Activated CD8-positive, alpha-beta memory T cell treated with anti-CD3 and anti-CD28 coated beads for 4 hours (primary cell): ENCODE measurements at regions not wholly inside any gene's neighbourhood (a gene's known extent, or its start where the extent isn't known, plus 50 kb on each side); places are given as distances from the start of the nearest gene placed in this dataset.

Experiments
- DNase-seq, 2 donors: peaks; one replicate each; pipeline ENCODE4 v3.0.0-alpha.2; 2020; ENCODE audit warnings: low read depth in 2 of 2

- DNase-seq, result no peak
Measured at GRCh38 chr13:26989261-26989956, 182.2 kb downstream of the USP12 start.

DNA sequence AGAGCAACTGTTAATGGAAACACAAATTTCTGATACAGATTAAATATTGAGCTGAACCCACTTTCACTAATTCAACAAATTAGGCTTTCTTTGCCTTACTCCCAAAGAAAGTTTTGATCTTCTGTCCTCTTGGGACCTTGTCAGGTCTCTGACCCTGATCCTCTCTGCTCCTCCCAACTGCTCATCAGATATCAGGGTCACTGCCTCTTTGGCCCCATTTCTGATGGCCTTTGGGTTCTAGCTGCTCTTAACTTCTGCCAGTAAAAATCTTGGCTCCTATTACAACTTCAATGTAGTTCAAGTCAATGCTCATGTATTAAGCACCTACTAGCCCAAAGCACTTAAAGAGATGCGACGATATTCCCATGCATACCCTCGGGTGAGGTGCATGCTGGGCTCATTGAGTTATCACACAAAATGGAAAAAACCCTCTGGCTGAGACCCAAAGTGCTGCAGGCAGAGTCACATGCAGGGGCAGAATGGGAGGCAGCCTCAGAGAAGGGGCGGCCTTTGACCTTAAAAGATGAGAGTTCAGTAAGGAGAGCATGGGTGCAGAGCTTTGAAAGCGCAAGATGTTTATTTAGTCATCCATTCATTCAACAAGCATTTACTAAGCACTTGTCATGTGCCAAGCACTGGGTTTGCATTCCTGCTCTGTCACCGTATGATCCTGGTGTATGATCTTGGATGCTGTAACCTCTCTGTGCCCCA is 183.4 kb downstream of the USP12 start:
- no peak for DNase-seq

DNA sequence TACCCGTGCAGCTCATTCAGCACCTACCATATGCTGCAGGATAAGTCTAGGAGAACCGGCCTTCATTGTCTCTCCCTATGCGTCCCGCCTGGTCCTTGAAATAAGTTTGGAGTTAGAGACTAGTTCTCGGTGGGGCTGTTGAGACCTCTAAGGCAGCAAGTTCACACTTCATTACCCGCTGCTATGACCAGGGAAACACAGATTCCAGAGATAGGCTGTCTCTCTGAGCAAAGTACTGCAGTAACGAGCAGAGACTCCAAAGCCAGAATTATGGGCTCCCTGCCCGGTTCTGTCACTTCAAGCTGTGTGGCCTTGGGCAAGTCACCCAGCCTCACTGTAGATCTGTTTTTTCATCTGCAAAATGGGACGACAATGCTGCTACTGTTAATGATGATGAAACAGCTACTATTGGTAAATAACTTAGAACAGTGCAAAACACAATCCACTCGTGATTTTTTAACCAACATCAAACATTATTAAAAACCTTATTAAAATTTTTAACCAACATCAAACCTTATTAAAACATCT is 184.1 kb downstream of the USP12 start:
- DNase-seq, result no peak

DNA sequence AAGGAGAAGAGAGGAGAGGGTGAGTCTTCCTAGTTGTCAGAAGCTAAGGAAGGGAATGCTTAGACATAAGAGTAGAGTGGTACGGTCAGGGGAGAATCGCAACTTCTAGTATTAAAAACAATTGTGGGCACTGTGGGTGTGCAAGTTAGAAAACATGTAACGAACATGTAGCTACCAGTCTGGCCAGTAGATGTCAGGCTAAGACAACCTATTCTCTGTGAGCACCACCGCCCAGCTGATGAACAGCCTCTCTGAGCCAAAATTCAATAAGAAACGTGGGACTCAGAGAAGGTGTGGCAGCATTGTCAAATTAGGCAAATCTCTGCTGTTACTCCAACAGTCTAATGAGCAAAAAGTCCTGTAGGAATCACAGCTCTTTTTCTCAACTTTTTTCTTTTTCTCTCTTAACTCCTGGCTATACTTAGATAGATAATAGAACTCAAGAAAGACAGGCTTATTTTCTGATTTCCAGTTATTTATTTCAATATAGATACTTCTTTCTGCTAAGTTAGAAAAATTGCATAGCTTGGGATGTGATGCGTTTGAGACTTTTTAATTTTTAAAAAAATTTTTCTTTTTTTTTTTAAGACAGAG is 186.2 kb downstream of the USP12 start:
- peak; percentile 47 to 51 for DNase-seq

DNA sequence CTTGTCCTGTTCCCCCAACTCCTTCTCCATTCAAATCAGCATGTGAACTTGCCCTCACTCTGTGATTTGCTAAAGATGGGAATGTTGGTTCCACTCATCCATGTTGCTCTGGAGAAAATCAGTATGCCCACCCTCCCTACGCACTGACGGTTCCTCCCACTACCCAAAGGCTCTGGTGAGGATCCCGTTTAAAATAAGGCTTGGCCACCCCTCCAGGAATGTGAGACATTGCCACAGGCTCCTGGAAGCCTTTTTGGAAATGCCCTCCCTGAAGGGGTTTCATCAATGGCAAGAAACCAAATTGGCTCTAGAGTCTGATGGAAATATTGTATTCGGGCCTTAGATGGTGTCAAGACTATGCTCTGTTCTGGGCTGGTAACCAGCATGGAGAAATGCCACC is 187.3 kb downstream of the USP12 start:
- DNase-seq, result no peak

DNA sequence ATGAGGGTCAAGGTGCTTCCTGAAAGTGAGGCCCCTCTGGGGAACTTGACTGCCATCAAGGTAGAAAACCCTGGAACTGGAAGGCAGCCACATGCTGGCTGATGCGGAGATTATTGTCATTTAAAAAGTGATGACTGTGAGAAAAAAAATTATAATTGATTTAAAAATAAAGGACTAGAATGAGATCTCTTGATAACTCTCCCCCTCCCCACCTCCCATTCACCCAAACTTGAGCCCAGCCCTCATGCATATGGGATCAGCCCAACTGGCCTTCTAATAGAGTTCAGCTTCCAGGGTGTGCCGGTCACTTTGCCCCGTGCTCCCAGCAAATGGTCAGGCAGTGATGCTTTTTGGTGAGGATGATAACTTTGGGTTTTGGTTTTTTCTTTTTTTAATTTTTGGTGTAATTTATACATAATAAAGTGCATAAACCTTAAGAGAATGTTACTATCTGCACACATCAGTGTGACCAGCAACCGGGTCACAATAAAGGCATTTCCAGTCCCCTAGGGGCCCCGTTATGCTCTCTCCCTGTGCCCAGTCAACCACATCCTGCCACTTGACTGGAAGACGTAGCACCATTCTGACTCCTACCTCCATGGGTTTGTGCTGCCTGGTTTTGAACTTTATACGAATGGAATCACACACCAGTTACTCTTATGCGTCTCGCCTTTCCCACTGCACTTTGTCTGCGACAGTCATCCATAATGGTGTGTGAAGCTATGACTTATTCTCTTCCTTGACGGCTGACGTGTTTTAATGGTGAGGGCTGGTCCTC is 187.9 kb downstream of the USP12 start:
- DNase-seq, result no peak

DNA sequence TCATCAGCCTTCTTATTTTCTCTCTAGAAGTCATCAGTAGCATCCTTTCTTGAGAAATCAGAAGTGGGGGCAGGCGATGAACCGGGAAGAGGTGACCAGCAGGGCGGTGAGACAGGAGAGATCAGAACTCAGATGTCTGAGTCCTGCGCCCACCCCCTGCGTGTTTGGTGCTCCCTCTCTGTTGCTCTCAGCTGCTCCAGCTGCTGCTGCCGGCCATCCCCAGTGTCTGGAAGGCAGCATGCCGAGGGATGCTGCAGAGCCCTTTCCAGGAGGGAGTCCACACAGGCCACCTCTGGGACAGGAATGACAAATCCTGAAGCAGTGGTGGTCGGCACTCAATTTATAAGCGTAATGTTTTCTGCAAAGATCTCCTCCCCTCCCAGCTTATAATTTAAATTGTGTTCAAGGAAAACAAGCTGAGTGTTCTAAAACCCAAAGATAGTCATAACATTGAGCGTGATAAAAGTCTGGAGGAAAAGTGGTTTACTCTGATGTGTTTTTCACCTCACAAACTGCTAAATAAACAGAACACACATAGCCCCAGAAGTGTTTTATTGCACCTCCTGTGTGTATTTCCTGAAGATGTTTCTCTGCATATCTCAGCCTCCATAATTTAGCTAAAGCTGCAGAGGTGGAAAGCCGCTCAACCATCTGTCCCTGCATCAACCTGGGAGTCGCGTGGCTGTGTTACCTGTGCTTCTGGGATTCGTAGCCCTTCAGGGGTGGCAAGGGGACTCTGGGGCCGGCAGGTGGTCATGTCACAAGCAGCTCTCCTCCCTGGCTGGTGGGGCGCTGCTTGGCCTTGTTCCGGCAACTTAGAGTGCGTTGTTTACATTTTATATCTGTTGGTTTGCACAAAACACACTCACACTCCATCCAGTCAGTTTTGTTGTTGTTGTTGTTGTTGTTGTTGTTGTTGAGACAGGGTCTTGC is 191.2 kb downstream of the USP12 start:
- DNase-seq, result no peak

GRCh38 chr13:26979334-26979733 is 192.3 kb downstream of the USP12 start:
- no peak for DNase-seq

DNA sequence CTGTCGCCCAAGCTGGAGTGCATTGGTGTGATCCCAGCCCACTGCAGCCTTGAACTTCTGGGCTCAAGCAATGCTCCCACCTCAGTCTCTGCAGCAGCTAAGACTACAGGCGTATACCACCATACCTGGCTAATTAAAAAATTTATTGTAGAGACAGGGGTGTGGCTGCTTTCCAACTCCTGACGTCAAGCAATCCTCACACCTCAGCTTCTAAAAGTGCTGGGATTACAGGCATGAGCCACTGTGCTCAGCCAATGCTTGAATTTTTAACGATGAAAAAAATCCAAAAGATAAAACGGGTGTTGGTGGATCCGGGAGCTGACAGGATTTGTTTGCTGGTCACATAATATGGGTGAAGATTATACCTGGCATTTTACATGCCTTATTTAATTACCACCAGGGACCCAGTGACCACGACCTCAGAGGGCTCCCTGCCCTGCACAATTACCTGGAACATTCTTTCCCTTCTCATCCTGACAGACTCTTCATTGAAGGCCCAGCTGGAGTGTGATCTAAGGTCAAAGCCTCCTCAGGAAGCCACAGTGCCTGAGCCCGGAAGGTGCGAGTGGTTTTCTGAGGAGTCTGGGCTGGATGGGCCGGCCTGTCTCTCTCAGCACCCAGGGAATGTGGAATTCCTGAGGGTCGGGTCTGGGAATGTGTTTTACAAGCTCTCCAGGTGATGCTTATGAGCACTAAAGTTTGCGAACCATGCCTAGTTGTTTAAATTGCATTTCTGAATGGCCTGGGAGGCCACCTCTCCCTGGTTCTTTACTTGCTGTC is 193.3 kb downstream of the USP12 start:
- no peak for DNase-seq

- DNase-seq, result no peak
Measured at GRCh38 chr13:26977541-26977940, 194.1 kb downstream of the USP12 start.

GRCh38 chr13:26976313-26976712 is 195.3 kb downstream of the USP12 start:
- DNase-seq, result no peak

GRCh38 chr13:26973946-26974345 is 197.7 kb downstream of the USP12 start:
- DNase-seq, result no peak

- no peak for DNase-seq
Measured at GRCh38 chr13:26973295-26973694, 198.3 kb downstream of the USP12 start.

DNA sequence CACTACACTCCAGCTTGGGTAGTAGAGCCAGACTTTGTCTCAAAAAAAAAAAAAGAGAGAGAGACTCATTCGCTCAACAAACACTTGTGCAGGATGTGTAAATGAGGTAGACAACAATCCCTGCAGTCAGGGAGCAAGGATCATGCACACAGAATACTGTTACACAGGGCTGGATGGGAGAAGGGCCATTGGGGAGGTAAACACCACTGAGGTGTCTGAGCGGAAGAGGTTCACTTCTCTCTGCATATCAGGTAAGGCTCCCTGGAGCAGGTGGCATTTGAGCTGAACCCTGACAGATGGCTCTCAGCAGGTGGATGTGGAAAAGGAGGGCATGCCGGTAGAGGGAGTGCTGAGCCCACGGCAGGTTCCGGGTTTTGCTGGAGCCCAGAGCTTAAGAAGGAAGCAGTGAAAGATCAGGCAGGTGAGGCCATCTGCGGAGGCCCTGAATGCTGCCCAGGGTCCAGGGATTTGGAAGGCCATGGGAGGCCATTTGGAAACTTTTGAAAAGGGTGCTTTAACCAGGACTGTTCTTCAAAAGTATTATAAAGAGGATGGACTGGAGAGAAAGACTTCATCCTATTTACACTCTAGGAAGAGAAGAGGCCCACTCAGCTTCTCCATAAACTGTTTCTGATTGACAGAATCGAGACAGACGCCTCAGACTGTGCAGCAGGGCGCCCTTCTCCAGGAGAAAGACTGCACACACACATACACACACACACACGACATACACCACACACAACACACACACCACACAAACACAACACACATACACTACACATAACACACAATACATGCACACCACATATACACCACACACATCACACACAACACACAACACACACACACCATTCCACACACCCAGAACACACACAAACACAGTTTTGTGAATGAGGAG is 199.4 kb downstream of the USP12 start:
- DNase-seq, result no peak

- no peak for DNase-seq
Measured at GRCh38 chr13:26968431-26969341, 202.9 kb downstream of the USP12 start.

DNA sequence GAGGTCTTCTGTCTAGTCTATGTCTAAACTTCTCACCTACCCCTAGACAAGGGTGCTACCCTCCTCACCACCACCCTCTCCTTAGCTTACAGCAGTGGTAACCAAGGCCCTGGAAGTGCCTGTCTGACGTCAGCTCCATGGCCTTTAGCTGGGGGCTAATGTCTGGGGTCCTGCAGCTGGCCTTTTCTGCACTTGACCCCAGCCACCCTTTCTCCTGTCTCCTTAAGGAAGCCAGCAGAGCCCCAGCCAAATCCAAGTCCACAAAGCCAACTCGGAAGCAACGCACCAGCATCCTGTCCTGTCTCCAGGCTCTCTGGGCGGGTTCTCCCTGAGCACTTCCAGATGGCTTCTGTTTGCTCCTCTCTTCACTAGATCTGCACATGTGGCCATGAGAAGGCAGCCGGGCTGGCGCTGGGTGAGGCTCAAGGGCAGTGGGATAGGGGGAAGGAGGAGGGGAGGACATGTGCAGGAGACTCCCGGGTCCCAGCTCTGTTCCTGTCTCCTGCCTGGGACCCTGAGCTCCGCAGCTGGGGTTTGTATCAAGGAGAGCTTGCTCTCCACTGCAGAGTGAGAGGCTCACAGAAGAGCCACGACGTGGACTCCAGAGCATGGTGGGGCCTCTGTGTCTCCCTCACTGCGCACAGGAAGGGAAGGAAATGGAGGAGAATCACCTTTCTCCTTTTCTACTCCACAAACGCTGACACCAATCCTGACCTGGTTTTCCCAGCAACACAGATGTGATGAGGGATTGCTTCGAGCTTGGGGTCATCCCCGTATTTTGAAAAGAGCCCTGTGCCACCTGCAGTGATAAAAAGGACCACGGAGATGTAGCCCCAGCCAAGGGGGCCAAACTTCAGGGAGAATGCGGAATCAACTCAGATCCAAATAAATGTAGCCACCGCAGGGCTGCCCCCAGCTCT is 204.2 kb downstream of the USP12 start:
- no peak for DNase-seq

DNA sequence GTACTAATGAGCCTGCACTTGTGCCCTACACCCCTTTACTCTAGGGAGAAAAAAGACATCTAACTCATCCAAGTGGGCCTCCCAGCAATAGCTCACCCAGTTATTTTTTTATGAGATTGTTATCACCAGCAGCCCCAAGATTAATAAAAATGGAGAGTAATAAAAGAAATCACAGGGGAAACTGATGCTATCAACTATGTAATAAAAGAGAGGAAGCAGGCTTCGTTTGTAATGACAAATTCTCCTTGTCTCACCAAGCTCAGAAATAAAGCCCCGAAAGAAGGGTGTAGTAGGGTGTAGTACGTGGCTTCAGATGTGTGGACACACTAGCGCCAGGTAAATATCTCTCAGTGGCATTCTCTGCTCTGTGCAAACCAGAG is 204.9 kb downstream of the USP12 start:
- no peak for DNase-seq
